ENCODE measurements at regions not wholly inside any gene's neighbourhood (a gene's known extent, or its start where the extent isn't known, plus 50 kb on each side); places are given as distances from the start of the nearest gene placed in this dataset.
"Not testable (repeated sequence)": the region's sequence is repeated elsewhere in the genome, so short reads cannot be mapped to it uniquely, and the experiment has no call there.

- peak overlapping the region; percentile 63 to 74 for H3K4me3 ChIP-seq (ENCODE audit: low read length in 2 of 2)
- peak overlapping the region; percentile 73 for H3K27ac ChIP-seq (ENCODE audit: low read length)
- no peaks in the 10 kb centered on the region for H3K9me3 ChIP-seq (ENCODE audit: control insufficient read depth in 2 of 2, low read length in 2 of 2)
- H3K9ac ChIP-seq (ENCODE audit: low read length in 2 of 2), result peak overlapping the region in 1 of 2 donors; percentile 79
- peaks cover 8% of the 10 kb centered on the region for H3K4me1 ChIP-seq (ENCODE audit: control insufficient read depth, insufficient read depth, low read length)
- peaks cover 2 to 35% of the 10 kb centered on the region in 2 donors for H3K27me3 ChIP-seq (ENCODE audit: control insufficient read depth in 1 of 2, insufficient read depth in 2 of 2, low read length in 2 of 2)
- H3K36me3 ChIP-seq (ENCODE audit: control insufficient read depth in 2 of 2, insufficient read depth in 2 of 2, low read length in 2 of 2), result no peaks in the 10 kb centered on the region
Measured at GRCh38 chr6:26235302-26235670, 129.7 kb upstream of the BTN3A2 start.

DNA sequence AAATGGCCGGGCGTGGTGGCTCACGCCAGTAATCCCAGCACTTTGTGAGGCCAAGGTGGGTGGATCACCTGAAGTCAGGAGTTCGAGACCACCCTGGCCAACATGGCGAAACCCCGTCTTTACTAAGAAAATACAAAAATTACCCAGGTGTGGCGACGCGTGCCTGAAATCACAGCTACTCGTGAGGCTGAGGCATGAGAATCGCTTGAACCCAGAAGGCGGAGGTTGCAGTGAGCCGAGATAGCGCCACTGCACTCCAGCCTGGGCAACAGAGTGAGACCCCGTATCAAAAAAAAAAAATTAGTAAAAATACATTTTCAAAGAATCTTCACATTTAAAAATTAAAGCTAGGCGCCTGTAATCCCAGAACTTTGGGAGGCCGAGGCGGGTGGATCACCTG, 125.6 kb upstream of the BTN3A2 start:
- H3K27me3 ChIP-seq (ENCODE audit: control insufficient read depth in 1 of 2, insufficient read depth in 2 of 2, low read length in 2 of 2), result peaks cover 0 to 38% of the 10 kb centered on the region in 2 donors
- H3K9me3 ChIP-seq (ENCODE audit: control insufficient read depth in 2 of 2, low read length in 2 of 2); H3K27ac ChIP-seq (ENCODE audit: low read length): not testable (repeated sequence)

DNA sequence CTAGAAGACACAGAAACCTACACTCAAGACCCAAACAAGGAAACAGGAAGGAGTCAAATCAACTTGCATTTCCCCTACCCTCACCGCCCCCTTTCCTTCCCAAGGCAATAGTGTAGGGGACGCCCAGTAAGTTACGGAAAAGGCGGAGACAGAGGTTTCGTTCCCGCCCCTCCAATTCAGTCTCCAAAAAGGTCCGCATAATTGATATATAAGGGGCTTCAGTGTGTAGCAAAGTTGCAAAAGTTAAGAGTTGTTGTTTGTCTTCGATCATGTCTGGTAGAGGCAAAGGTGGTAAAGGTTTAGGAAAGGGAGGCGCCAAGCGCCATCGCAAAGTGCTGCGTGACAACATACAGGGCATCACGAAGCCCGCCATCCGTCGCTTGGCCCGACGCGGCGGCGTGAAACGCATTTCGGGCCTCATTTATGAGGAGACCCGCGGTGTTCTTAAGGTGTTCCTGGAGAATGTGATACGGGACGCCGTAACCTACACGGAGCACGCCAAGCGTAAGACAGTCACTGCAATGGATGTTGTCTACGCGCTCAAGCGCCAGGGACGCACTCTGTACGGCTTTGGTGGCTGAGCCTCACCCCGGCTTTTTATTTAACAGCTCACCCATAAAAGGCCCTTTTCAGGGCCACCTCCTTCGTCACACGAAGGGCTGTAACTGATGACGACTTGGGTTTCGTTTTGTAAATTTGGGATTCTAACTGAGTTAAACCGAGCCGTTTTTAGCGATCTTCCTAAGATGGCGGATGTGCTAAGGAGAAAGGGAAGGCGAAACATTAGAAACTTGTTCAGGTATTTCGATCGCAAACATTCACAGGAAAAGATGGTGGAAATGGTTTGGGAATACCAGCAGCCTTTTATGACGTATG, 124.6 kb upstream of the BTN3A2 start:
- Histone ChIP-seq H3K9ac (ENCODE audit: low read length in 2 of 2) (peak overlapping the region; percentile 58 to 65), H3K36me3 (ENCODE audit: control insufficient read depth in 2 of 2, insufficient read depth in 2 of 2, low read length in 2 of 2) (no peaks in the 10 kb centered on the region)

More for the DNA sequence above, 125.6 kb upstream of the BTN3A2 start:
- not testable (repeated sequence) for H3K4me1 ChIP-seq (ENCODE audit: control insufficient read depth, insufficient read depth, low read length); H3K4me3 ChIP-seq (ENCODE audit: low read length in 2 of 2); H3K36me3 ChIP-seq (ENCODE audit: control insufficient read depth in 2 of 2, insufficient read depth in 2 of 2, low read length in 2 of 2); H3K9ac ChIP-seq (ENCODE audit: low read length in 2 of 2)

DNA sequence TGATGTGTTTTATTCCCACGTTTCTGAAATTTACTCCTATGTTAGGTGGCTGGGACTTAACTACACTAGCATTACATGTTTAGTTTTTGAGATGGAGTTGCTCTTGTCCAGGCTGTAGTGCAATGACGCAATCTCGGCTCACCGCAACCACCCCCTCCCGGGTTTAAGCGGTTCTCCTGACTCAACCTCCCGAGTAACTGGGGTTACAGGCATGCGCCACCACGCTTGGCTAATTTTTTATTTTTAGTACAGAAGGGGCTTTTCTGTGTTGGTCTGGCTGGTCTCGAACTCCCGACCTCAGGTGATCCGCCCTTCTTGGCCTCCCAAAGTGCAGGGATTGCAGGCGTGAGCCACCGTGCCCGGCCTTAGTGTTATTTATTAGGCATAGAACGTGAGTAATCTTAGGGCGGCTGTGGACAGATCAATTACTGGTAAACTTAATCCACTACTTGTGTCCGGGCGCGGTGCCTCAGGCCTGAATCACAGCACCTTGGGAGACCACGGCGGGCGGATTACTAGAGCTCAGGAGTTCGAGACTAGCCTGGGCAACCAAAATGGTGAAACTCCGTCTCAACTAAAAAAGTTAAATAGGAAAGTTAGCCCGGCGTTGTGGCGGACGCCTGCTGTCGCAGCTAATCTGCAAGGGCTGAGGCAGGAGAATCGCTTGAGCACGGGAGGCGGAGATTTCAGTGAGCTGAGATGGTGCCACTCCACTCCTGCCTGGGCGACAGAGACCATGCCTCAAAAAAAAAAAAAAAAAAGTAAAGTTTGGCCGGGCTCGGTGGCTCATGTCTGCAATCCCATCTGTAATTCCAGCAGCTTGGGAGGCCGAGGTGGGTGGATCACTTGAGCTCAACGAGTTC, 123.7 kb upstream of the BTN3A2 start:
- H3K36me3 ChIP-seq (ENCODE audit: control insufficient read depth in 2 of 2, insufficient read depth in 2 of 2, low read length in 2 of 2), result no peaks in the 10 kb centered on the region
- peak overlapping the region; percentile 66 to 73 for H3K4me3 ChIP-seq (ENCODE audit: low read length in 2 of 2)
- H3K4me1 ChIP-seq (ENCODE audit: control insufficient read depth, insufficient read depth, low read length), result peaks cover 5% of the 10 kb centered on the region
- no peaks in the 10 kb centered on the region for H3K9me3 ChIP-seq (ENCODE audit: control insufficient read depth in 2 of 2, low read length in 2 of 2)
- peak overlapping the region; percentile 53 for H3K27ac ChIP-seq (ENCODE audit: low read length)
- peak overlapping the region; percentile 58 to 65 for H3K9ac ChIP-seq (ENCODE audit: low read length in 2 of 2)
- peaks cover 0 to 28% of the 10 kb centered on the region in 2 donors for H3K27me3 ChIP-seq (ENCODE audit: control insufficient read depth in 1 of 2, insufficient read depth in 2 of 2, low read length in 2 of 2)

More for the DNA sequence above, 124.6 kb upstream of the BTN3A2 start:
- Histone ChIP-seq H3K27me3 (ENCODE audit: control insufficient read depth in 1 of 2, insufficient read depth in 2 of 2, low read length in 2 of 2) (peaks cover 0 to 30% of the 10 kb centered on the region in 2 donors), H3K9me3 (ENCODE audit: control insufficient read depth in 2 of 2, low read length in 2 of 2) (no peaks in the 10 kb centered on the region), H3K27ac (ENCODE audit: low read length) (peak overlapping the region; percentile 53), H3K4me1 (ENCODE audit: control insufficient read depth, insufficient read depth, low read length) (peaks cover 5% of the 10 kb centered on the region), H3K4me3 (ENCODE audit: low read length in 2 of 2) (peak overlapping the region; percentile 66 to 73)

- Histone ChIP-seq H3K4me3 (ENCODE audit: low read length in 2 of 2) (no peak overlapping the region), H3K27me3 (ENCODE audit: control insufficient read depth in 1 of 2, insufficient read depth in 2 of 2, low read length in 2 of 2) (peaks cover 0 to 30% of the 10 kb centered on the region in 2 donors), H3K4me1 (ENCODE audit: control insufficient read depth, insufficient read depth, low read length) (peaks cover 5% of the 10 kb centered on the region), H3K9ac (ENCODE audit: low read length in 2 of 2) (no peak overlapping the region), H3K36me3 (ENCODE audit: control insufficient read depth in 2 of 2, insufficient read depth in 2 of 2, low read length in 2 of 2) (no peaks in the 10 kb centered on the region), H3K9me3 (ENCODE audit: control insufficient read depth in 2 of 2, low read length in 2 of 2) (no peaks in the 10 kb centered on the region), H3K27ac (ENCODE audit: low read length) (no peak overlapping the region)
Measured at GRCh38 chr6:26243132-26243531, 121.9 kb upstream of the BTN3A2 start.

DNA sequence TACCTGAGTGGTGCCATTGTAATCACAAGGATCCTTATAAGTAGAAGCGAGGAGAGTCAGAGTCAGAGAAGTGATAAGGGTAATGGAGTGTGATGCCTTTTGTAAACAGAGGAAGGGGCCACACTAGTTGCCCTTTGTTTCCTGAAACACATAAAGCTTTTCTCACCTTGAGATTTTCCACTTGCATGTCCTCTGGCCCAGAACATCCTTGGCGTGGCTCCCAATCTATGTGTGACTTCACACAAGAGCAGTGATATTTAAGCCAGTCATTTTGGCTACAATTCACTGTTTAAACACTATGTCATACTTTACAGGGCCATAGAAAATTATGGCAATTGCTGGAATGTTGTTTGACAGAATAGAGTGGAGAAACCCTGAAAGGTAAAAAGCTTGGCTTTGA, 121.2 kb upstream of the BTN3A2 start:
- no peak overlapping the region for H3K4me3 ChIP-seq (ENCODE audit: low read length in 2 of 2)
- H3K27me3 ChIP-seq (ENCODE audit: control insufficient read depth in 1 of 2, insufficient read depth in 2 of 2, low read length in 2 of 2), result peaks cover 0 to 33% of the 10 kb centered on the region in 2 donors
- H3K4me1 ChIP-seq (ENCODE audit: control insufficient read depth, insufficient read depth, low read length), result peaks cover 5% of the 10 kb centered on the region
- H3K9ac ChIP-seq (ENCODE audit: low read length in 2 of 2), result no peak overlapping the region
- no peak overlapping the region for H3K27ac ChIP-seq (ENCODE audit: low read length)
- H3K36me3 ChIP-seq (ENCODE audit: control insufficient read depth in 2 of 2, insufficient read depth in 2 of 2, low read length in 2 of 2), result no peaks in the 10 kb centered on the region
- no peaks in the 10 kb centered on the region for H3K9me3 ChIP-seq (ENCODE audit: control insufficient read depth in 2 of 2, low read length in 2 of 2)

- peaks cover 19 to 38% of the 10 kb centered on the region in 2 donors for H3K27me3 ChIP-seq (ENCODE audit: control insufficient read depth in 1 of 2, insufficient read depth in 2 of 2, low read length in 2 of 2)
- H3K4me1 ChIP-seq (ENCODE audit: control insufficient read depth, insufficient read depth, low read length), result peaks cover 6% of the 10 kb centered on the region
- H3K9me3 ChIP-seq (ENCODE audit: control insufficient read depth in 2 of 2, low read length in 2 of 2), result no peaks in the 10 kb centered on the region
- no peaks in the 10 kb centered on the region for H3K36me3 ChIP-seq (ENCODE audit: control insufficient read depth in 2 of 2, insufficient read depth in 2 of 2, low read length in 2 of 2)
- H3K27ac ChIP-seq (ENCODE audit: low read length), result no peak overlapping the region
- no peak overlapping the region for H3K4me3 ChIP-seq (ENCODE audit: low read length in 2 of 2)
- H3K9ac ChIP-seq (ENCODE audit: low read length in 2 of 2), result no peak overlapping the region
Measured at GRCh38 chr6:26246058-26246457, 118.9 kb upstream of the BTN3A2 start.

DNA sequence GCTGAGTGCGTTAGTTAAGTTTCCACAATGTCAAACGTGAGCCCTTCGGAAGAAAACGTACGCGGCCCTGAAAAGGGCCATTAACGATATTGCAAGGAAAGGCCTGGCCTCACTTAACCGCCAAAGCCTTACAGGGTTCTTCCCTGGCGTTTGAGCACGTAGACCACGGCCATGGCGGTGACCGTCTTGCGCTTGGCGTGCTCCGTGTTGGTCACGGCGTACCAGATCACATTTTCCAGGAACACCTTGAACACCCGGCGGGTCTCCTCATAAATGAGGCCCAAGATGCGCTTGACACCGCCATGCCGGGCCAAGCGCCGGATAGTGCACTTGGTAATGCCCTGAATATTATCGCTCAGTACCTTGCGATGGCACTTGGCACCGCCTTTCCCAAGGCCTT, 118.4 kb upstream of the BTN3A2 start:
- Histone ChIP-seq H3K36me3 (ENCODE audit: control insufficient read depth in 2 of 2, insufficient read depth in 2 of 2, low read length in 2 of 2) (no peaks in the 10 kb centered on the region), H3K4me3 (ENCODE audit: low read length in 2 of 2) (no peak overlapping the region), H3K27me3 (ENCODE audit: control insufficient read depth in 1 of 2, insufficient read depth in 2 of 2, low read length in 2 of 2) (peaks cover 22 to 38% of the 10 kb centered on the region in 2 donors), H3K9ac (ENCODE audit: low read length in 2 of 2) (no peak overlapping the region), H3K27ac (ENCODE audit: low read length) (no peak overlapping the region), H3K9me3 (ENCODE audit: control insufficient read depth in 2 of 2, low read length in 2 of 2) (no peaks in the 10 kb centered on the region), H3K4me1 (ENCODE audit: control insufficient read depth, insufficient read depth, low read length) (peaks cover 6% of the 10 kb centered on the region)

GRCh38 chr6:26249707-26249956, 115.4 kb upstream of the BTN3A2 start:
- H3K27me3 ChIP-seq (ENCODE audit: control insufficient read depth in 1 of 2, insufficient read depth in 2 of 2, low read length in 2 of 2), result peaks cover 39 to 40% of the 10 kb centered on the region in 2 donors
- H3K4me3 ChIP-seq (ENCODE audit: low read length in 2 of 2), result peak overlapping the region; percentile 67 to 71
- peak overlapping the region; percentile 11 for H3K27ac ChIP-seq (ENCODE audit: low read length)
- H3K36me3 ChIP-seq (ENCODE audit: control insufficient read depth in 2 of 2, insufficient read depth in 2 of 2, low read length in 2 of 2), result no peaks in the 10 kb centered on the region
- H3K9me3 ChIP-seq (ENCODE audit: control insufficient read depth in 2 of 2, low read length in 2 of 2), result no peaks in the 10 kb centered on the region
- peak overlapping the region in 1 of 2 donors; percentile 40 for H3K9ac ChIP-seq (ENCODE audit: low read length in 2 of 2)
- H3K4me1 ChIP-seq (ENCODE audit: control insufficient read depth, insufficient read depth, low read length), result peaks cover 6% of the 10 kb centered on the region

GRCh38 chr6:26249957-26250697, 114.9 kb upstream of the BTN3A2 start:
- Histone ChIP-seq H3K9ac (ENCODE audit: low read length in 2 of 2) (peak overlapping the region in 1 of 2 donors; percentile 40), H3K4me3 (ENCODE audit: low read length in 2 of 2) (peak overlapping the region; percentile 67 to 71), H3K36me3 (ENCODE audit: control insufficient read depth in 2 of 2, insufficient read depth in 2 of 2, low read length in 2 of 2) (no peaks in the 10 kb centered on the region), H3K27me3 (ENCODE audit: control insufficient read depth in 1 of 2, insufficient read depth in 2 of 2, low read length in 2 of 2) (peaks cover 39 to 45% of the 10 kb centered on the region in 2 donors), H3K9me3 (ENCODE audit: control insufficient read depth in 2 of 2, low read length in 2 of 2) (no peaks in the 10 kb centered on the region), H3K4me1 (ENCODE audit: control insufficient read depth, insufficient read depth, low read length) (peaks cover 6% of the 10 kb centered on the region), H3K27ac (ENCODE audit: low read length) (peak overlapping the region; percentile 11)
